SU-DHL-6 (cell line): ENCODE measurements at regions not wholly inside any gene's neighbourhood (a gene's known extent, or its start where the extent isn't known, plus 50 kb on each side); places are given as distances from the start of the nearest gene placed in this dataset.

ENCODE experiments used
- H2AFZ ChIP-seq: fragments of 200-600 bp; sonication (generic); 2 replicates; pipeline ENCODE4 v1.6.1; 2014; ENCODE audit warnings: low read depth, mild to moderate bottlenecking, moderate library complexity, mixed read lengths, antibody characterized with exemption, low read length; ENCODE audit not compliant: severe bottlenecking
- H3F3A ChIP-seq: fragments of 200-600 bp; shearing (Covaris generic); 2 replicates; pipeline ENCODE4 v1.6.0; 2016; ENCODE audit warnings: antibody characterized with exemption, mild to moderate bottlenecking; ENCODE audit not compliant: insufficient read depth
- H3K27ac ChIP-seq: fragments of 200-600 bp; sonication (generic); 2 replicates; pipeline ENCODE4 v1.5.1; 2016; ENCODE audit warnings: low read depth, mild to moderate bottlenecking, low read length, moderate library complexity, mixed read lengths
- H3K27me3 ChIP-seq: fragments of 200-600 bp; sonication (generic), shearing (Covaris generic); 2 replicates; pipeline ENCODE4 v1.6.0; 2014; ENCODE audit warnings: mild to moderate bottlenecking, low read length
- H3K36me3 ChIP-seq: fragments of 200-600 bp; sonication (generic); 2 replicates; pipeline ENCODE4 v1.6.1; 2014; ENCODE audit warnings: mild to moderate bottlenecking, low read length, mixed read lengths
- H3K4me2 ChIP-seq: fragments of 300-600, 200-600 bp; shearing (Covaris generic), sonication (generic); 2 replicates; pipeline ENCODE4 v1.6.0; 2014; ENCODE audit warnings: low read length, low read depth, mild to moderate bottlenecking; ENCODE audit not compliant: poor library complexity, severe bottlenecking
- H3K4me3 ChIP-seq: fragments of 200-600 bp; sonication (generic); 2 replicates; pipeline ENCODE4 v1.5.1; 2014; ENCODE audit warnings: antibody characterized with exemption, low read length, mild to moderate bottlenecking, mixed read lengths; ENCODE audit not compliant: insufficient read depth, poor library complexity, severe bottlenecking
- H3K79me2 ChIP-seq: fragments of 200-600 bp; sonication (generic); 2 replicates; pipeline ENCODE4 v1.6.1; 2014; ENCODE audit warnings: mild to moderate bottlenecking, low read length, moderate library complexity; ENCODE audit not compliant: insufficient read depth
- H3K9ac ChIP-seq: fragments of 200-600 bp; sonication (generic); 2 replicates; pipeline ENCODE4 v1.7.0; 2014; ENCODE audit warnings: mild to moderate bottlenecking, low read length
- H3K9me2 ChIP-seq: fragments of 200-600 bp; sonication (generic); replicated peaks from 2 replicates; pipeline ENCODE4 v1.6.1; 2014; ENCODE audit warnings: low read length; ENCODE audit not compliant: insufficient read depth
- H3K9me3 ChIP-seq: fragments of 200-600 bp; sonication (generic); 2 replicates; pipeline ENCODE4 v1.6.1; 2014; ENCODE audit warnings: low read length, mixed read lengths; ENCODE audit not compliant: insufficient read depth
- H4K20me1 ChIP-seq: fragments of 200-600 bp; sonication (generic); 2 replicates; pipeline ENCODE4 v1.6.1; 2014; ENCODE audit warnings: low read depth, mild to moderate bottlenecking, antibody characterized with exemption, low read length, moderate library complexity, mixed read lengths
- EZH2phosphoT487 ChIP-seq: fragments of 200-600 bp; sonication (generic), shearing (Covaris generic); conservative IDR thresholded peaks from 2 replicates; pipeline ENCODE4 v1.6.1; 2018; ENCODE audit warnings: mild to moderate bottlenecking, antibody characterized with exemption, low read length, moderate library complexity, mixed read lengths
- TF ChIP-seq, protein P1 (sequence below): fragments of 200-600 bp; sonication (generic); IDR thresholded peaks from one replicate; pipeline ENCODE4 v1.5.1; 2017; ENCODE audit warnings: antibody characterized with exemption, mild to moderate bottlenecking, low read length, moderate library complexity; ENCODE audit not compliant: insufficient read depth, poor library complexity, severe bottlenecking

DNA sequence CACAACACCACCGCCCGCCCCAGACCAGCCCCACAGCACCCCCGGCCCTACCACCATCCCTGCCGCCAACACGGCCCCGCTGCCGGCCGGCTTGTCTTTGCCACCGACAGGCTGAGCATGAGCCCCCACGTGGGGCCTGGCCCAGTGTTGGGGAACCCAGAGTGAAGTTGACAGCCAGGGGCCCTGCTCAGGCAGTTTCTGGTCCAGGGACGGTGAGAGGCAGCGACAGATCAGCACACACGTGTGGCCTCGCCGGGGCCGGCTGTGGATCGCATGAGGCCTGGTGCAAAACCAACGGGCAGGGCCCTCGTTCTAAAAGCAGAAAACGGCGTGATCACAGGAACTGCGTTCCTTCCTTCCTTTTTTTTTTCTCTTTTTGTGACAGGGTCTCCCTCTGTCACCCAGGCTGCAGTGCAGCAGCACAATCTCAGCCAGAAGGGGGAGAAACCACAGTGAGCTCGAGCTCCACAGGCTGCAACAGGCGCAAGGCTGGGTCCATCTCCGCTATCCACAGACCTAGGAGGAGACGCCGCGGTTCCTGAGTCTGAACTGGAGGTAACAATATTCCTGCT, 50.5 kb upstream of the FBRSL1 start:
- Histone ChIP-seq H3K27me3 (no peaks in the 10 kb centered on the region), H3K36me3 (no peaks in the 10 kb centered on the region), H3K9me3 (no peaks in the 10 kb centered on the region), H4K20me1 (no peaks in the 10 kb centered on the region), H3K9ac (no peak overlapping the region), H3K79me2 (no peaks in the 10 kb centered on the region), H3K27ac (no peak overlapping the region), H3K4me2 (no peak overlapping the region), H3K4me3 (no peak overlapping the region), H2AFZ (no peak overlapping the region), H3F3A (no peaks in the 10 kb centered on the region), H3K9me2 (no peaks in the 10 kb centered on the region)
- no peak for TF ChIP-seq EZH2phosphoT487
- TF ChIP-seq, protein P1, sequence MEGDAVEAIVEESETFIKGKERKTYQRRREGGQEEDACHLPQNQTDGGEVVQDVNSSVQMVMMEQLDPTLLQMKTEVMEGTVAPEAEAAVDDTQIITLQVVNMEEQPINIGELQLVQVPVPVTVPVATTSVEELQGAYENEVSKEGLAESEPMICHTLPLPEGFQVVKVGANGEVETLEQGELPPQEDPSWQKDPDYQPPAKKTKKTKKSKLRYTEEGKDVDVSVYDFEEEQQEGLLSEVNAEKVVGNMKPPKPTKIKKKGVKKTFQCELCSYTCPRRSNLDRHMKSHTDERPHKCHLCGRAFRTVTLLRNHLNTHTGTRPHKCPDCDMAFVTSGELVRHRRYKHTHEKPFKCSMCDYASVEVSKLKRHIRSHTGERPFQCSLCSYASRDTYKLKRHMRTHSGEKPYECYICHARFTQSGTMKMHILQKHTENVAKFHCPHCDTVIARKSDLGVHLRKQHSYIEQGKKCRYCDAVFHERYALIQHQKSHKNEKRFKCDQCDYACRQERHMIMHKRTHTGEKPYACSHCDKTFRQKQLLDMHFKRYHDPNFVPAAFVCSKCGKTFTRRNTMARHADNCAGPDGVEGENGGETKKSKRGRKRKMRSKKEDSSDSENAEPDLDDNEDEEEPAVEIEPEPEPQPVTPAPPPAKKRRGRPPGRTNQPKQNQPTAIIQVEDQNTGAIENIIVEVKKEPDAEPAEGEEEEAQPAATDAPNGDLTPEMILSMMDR, result no peak

DNA sequence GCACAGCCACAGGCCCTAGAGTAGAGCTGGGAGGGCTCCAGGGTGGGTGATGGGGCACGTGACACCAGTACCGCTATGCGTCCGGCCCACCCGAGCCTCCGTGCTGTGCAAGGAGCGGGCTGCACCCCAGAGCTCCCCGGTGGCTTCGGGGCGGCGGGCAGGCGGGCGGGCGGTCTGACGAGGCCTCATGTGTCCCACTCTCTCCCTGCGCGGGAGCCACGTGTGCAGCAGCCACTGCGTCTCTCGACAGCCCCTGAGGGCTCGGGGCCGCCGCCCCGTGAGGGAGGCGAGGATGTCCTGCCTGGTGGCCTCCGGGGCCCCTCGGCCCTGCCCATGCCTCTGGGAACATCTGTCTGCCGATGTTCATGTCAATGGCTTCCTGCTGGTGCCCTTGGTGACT, 51.2 kb upstream of the FBRSL1 start:
- Histone ChIP-seq H3K4me3 (no peak overlapping the region), H3K4me2 (no peak overlapping the region)

DNA sequence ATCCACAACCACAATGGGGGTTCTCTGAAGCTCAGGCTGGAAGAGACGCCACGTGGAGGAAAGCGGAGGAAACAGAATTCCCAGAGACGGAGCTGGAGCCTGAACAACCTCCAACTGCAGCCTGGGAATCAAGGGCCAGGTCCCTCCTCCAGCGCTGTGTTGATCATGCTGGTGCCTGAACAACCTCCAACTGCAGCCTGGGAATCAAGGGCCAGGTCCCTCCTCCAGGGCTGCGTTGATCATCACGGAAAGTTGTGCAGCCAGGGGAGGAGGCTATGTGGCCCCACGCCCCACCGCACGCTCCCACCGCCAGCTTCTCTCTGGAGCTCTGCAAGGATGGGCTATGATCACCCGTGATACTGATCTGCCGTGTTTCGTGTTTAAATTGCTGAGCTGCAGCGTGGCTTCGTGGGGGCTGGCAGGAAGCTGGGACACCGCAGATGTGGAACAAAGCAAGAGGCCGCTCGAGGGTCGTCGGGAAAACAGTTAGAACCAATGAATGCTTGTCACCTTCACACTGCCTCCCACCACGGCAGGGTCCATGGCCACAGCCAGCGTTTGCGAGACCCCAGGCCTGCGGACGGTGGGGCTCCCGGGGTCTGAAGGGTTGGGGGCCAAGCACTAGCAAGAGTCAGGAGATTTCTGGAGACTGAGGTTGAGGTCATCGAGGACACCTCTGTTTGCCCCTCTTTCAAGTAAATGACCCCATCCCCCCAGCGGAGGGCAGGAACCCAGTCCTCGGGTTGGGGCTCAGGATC, 51.8 kb upstream of the FBRSL1 start:
- TF ChIP-seq EZH2phosphoT487, result no peak
- TF ChIP-seq, protein P1, result no peak
- no peaks in the 10 kb centered on the region for H3K79me2 ChIP-seq
- H2AFZ ChIP-seq, result no peak overlapping the region
- no peaks in the 10 kb centered on the region for H3K27me3 ChIP-seq
- H3K36me3 ChIP-seq, result no peaks in the 10 kb centered on the region
- no peaks in the 10 kb centered on the region for H3F3A ChIP-seq
- H3K9me2 ChIP-seq, result no peaks in the 10 kb centered on the region
- H4K20me1 ChIP-seq, result no peaks in the 10 kb centered on the region
- H3K27ac ChIP-seq, result no peak overlapping the region
- H3K9me3 ChIP-seq, result no peaks in the 10 kb centered on the region
- no peak overlapping the region for H3K4me3 ChIP-seq
- no peak overlapping the region for H3K9ac ChIP-seq
- H3K4me2 ChIP-seq, result no peak overlapping the region

More for the DNA sequence above, 51.2 kb upstream of the FBRSL1 start:
- Histone ChIP-seq H3K79me2 (no peaks in the 10 kb centered on the region), H3K27ac (no peak overlapping the region), H4K20me1 (no peaks in the 10 kb centered on the region), H3K36me3 (no peaks in the 10 kb centered on the region), H3K9ac (no peak overlapping the region), H3F3A (no peaks in the 10 kb centered on the region), H3K27me3 (no peaks in the 10 kb centered on the region), H2AFZ (no peak overlapping the region), H3K9me3 (no peaks in the 10 kb centered on the region), H3K9me2 (no peaks in the 10 kb centered on the region)
- TF ChIP-seq, protein P1, result no peak
- no peak for TF ChIP-seq EZH2phosphoT487
